Keratinocyte (primary cell): ENCODE measurements at regions not wholly inside any gene's neighbourhood (a gene's known extent, or its start where the extent isn't known, plus 50 kb on each side); places are given as distances from the start of the nearest gene placed in this dataset.

ENCODE experiments used
- DNase-seq: peaks from one replicate; pipeline ENCODE4 v3.0.0-alpha.2; 2011; ENCODE audit warnings: low read depth, missing footprints, low spot score
- FAIRE-seq: peaks from 2 replicates; lab custom pipeline; 2011; peaks lifted over from hg19 to GRCh38; lab: Jason Lieb, UNC
- H2AFZ ChIP-seq: 2 replicates; pipeline ENCODE4 v1.6.0; 2012; ENCODE audit warnings: low read length, control low read depth, inconsistent platforms; ENCODE audit not compliant: control insufficient read depth
- H3K27ac ChIP-seq: 2 replicates; pipeline ENCODE4 v1.5.1; 2011; ENCODE audit warnings: low read length; ENCODE audit not compliant: control insufficient read depth, insufficient read depth
- H3K27me3 ChIP-seq: 3 replicates; pipeline ENCODE4 v1.6.0; 2011; ENCODE audit warnings: low read length; ENCODE audit not compliant: control insufficient read depth, insufficient read depth; ENCODE audit errors: extremely low read depth
- H3K36me3 ChIP-seq, 2 experiments: 2 replicates in 1 of 2; 3 replicates in 1 of 2; pipeline ENCODE4 v1.5.1; 2011; ENCODE audit warnings: low read length in 2 of 2, mild to moderate bottlenecking in 1 of 2; ENCODE audit not compliant: control insufficient read depth in 2 of 2, insufficient read depth in 2 of 2; ENCODE audit errors: extremely low read depth in 1 of 2
- H3K4me1 ChIP-seq: 3 replicates; pipeline ENCODE4 v1.5.1; 2011; ENCODE audit warnings: low read length; ENCODE audit not compliant: control insufficient read depth, insufficient read depth; ENCODE audit errors: extremely low read depth
- H3K4me2 ChIP-seq: 3 replicates; pipeline ENCODE4 v1.6.0; 2011; ENCODE audit warnings: low read depth, low read length; ENCODE audit not compliant: control insufficient read depth, insufficient read depth; ENCODE audit errors: extremely low read depth
- H3K4me3 ChIP-seq, 3 experiments: fragments of 200-600 bp in 1 of 3; sonication (generic) in 1 of 3; 2 replicates in 2 of 3; 3 replicates in 1 of 3; pipeline ENCODE4 v1.5.1; 2011 to 2016; ENCODE audit warnings: low read length in 3 of 3, mild to moderate bottlenecking in 3 of 3, control low read depth in 2 of 3, inconsistent platforms in 1 of 3, low read depth in 1 of 3, mixed read lengths in 1 of 3, mixed run types in 1 of 3, moderate library complexity in 1 of 3; ENCODE audit not compliant: control insufficient read depth in 2 of 3, insufficient read depth in 2 of 3; ENCODE audit errors: extremely low read depth in 1 of 3
- H3K79me2 ChIP-seq: 2 replicates; pipeline ENCODE4 v1.6.0; 2012; ENCODE audit warnings: low read length; ENCODE audit not compliant: control insufficient read depth, insufficient read depth
- H3K9ac ChIP-seq: 3 replicates; pipeline ENCODE4 v1.6.0; 2011; ENCODE audit warnings: low read length; ENCODE audit not compliant: control insufficient read depth, insufficient read depth; ENCODE audit errors: extremely low read depth
- H3K9me1 ChIP-seq: 3 replicates; pipeline ENCODE4 v1.6.0; 2011; ENCODE audit warnings: low read length; ENCODE audit not compliant: control insufficient read depth, insufficient read depth; ENCODE audit errors: extremely low read depth
- H3K9me3 ChIP-seq: 2 replicates; pipeline ENCODE4 v1.5.1; 2012; ENCODE audit warnings: low read depth, low read length; ENCODE audit not compliant: control insufficient read depth
- H4K20me1 ChIP-seq: 3 replicates; pipeline ENCODE4 v1.6.0; 2011; ENCODE audit warnings: low read length; ENCODE audit not compliant: control insufficient read depth, insufficient read depth; ENCODE audit errors: extremely low read depth
- CTCF ChIP-seq, 3 experiments: IDR thresholded peaks in 1 of 3; conservative IDR thresholded peaks in 1 of 3; optimal IDR thresholded peaks in 1 of 3; 2 replicates in 2 of 3; 3 replicates in 1 of 3; pipeline versions ENCODE3 to v1.5.1; 2011; ENCODE audit warnings: low read length in 3 of 3, mild to moderate bottlenecking in 3 of 3, moderate library complexity in 2 of 3, control low read depth in 1 of 3, inconsistent platforms in 1 of 3; ENCODE audit not compliant: insufficient read depth in 2 of 3; ENCODE audit errors: extremely low read depth in 1 of 3
- EZH2 ChIP-seq: IDR thresholded peaks from one replicate; pipeline ENCODE4 v1.6.1; 2012; ENCODE audit warnings: inconsistent platforms, mild to moderate bottlenecking, low read length, moderate library complexity
- dilution Hi-C: fragments of 300-500 bp; cut with MboI; formaldehyde crosslinking; loops from one replicate; pipeline ENCODE4 v1.7.0; 2020; ENCODE audit warnings: low sequenced_read_pairs; ENCODE audit not compliant: extremely low pct_ligation_motif_present

DNA sequence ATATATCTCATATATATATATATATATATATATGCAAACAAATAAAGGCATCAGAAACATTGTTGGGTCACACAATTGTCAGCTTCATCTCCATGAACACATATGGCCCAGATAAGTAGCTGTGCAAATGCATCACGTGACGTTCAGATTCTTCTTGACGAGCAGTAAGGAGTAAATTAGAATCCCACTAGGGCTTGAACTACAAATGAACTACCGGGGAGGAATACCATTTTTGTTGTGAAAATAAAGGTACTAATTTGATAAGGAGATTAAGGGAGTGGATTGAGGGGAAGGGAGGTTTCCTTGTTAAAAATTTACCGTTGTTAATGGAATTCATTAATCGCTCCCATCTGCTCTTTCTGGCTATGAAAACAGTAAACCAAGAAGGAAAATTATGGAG lies 186.5 kb upstream of the COPS8 start:
- Histone ChIP-seq H3K79me2 (no peaks in the 10 kb centered on the region), H3K9me1 (no peaks in the 10 kb centered on the region), H3K27ac (no peak overlapping the region), H3K9me3 (no peaks in the 10 kb centered on the region), H4K20me1 (no peaks in the 10 kb centered on the region), H3K4me3 (no peak overlapping the region), H3K4me1 (no peaks in the 10 kb centered on the region), H3K27me3 (no peaks in the 10 kb centered on the region), H3K36me3 (no peaks in the 10 kb centered on the region), H2AFZ (no peak overlapping the region), H3K9ac (no peak overlapping the region), H3K4me2 (no peak overlapping the region)
- TF ChIP-seq CTCF (optimal IDR thresholded peaks at IDR 0.05 in 1 of 3, IDR thresholded peaks at IDR 0.05 in 1 of 3, conservative IDR thresholded peaks at IDR 0.05 in 1 of 3; ENCODE audit: extremely low read depth in 1 of 3, insufficient read depth in 2 of 3, low read length in 3 of 3) (no peak), EZH2 (no peak)
- no peak for DNase-seq
- FAIRE-seq: no peak
- dilution Hi-C loops: no loop called here

DNA sequence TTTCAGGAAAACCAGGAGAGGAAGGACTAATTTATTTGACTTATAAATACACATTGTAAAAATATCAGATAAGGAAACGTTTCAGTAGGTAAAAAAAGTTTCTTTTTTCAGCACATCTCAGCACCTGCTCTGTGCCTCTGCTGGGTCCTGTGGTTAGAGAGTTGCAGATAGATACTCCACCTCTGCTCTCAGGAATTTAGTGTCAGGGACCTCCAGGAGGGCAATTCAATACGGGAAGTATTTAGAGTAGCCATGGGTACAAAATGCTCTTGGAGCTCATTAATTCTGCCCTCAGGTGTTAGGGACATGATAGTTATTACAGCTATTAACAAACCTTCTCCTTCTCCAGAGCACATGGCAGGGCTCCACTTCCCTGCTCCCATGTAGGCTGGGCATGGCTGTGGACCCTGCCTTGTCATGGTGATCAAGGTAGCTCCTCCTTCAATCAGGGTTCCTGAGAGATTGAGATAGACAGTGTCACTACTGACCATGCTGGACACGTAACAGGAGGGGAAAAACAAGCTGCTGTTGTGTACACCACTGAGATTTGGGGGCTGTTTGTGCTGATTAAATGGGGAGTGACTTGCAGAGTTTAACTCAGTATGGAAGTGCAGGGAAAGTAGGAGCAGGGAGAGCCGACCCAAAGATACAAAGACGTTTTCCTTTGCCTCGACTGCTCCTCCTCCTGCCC lies 185.6 kb upstream of the COPS8 start:
- Histone ChIP-seq H3K27ac (no peak overlapping the region), H3K9ac (no peak overlapping the region), H3K4me1 (no peaks in the 10 kb centered on the region), H3K9me3 (no peaks in the 10 kb centered on the region), H4K20me1 (no peaks in the 10 kb centered on the region), H2AFZ (no peak overlapping the region), H3K9me1 (no peaks in the 10 kb centered on the region), H3K4me2 (no peak overlapping the region), H3K27me3 (no peaks in the 10 kb centered on the region), H3K36me3 (no peaks in the 10 kb centered on the region), H3K79me2 (no peaks in the 10 kb centered on the region), H3K4me3 (no peak overlapping the region)
- no peak for TF ChIP-seq CTCF (optimal IDR thresholded peaks at IDR 0.05 in 1 of 3, IDR thresholded peaks at IDR 0.05 in 1 of 3, conservative IDR thresholded peaks at IDR 0.05 in 1 of 3; ENCODE audit: extremely low read depth in 1 of 3, insufficient read depth in 2 of 3, low read length in 3 of 3)
- TF ChIP-seq EZH2: no peak
- peak; percentile 5 for FAIRE-seq
- no peak for DNase-seq
- dilution Hi-C loops: no loop called here
